SK-N-MC (cell line): ENCODE measurements at regions not wholly inside any gene's neighbourhood (a gene's known extent, or its start where the extent isn't known, plus 50 kb on each side); places are given as distances from the start of the nearest gene placed in this dataset.

ENCODE experiments used
- EZH2 ChIP-seq: fragments of 200-600 bp; sonication (generic); IDR thresholded peaks from one replicate; pipeline ENCODE4 v1.6.1; 2017; ENCODE audit warnings: antibody characterized with exemption
- POLR2AphosphoS5 ChIP-seq: IDR thresholded peaks from 2 replicates; pipeline ENCODE4 v1.6.1; 2012; ENCODE audit warnings: mild to moderate bottlenecking, low read depth, low read length, borderline replicate concordance

DNA sequence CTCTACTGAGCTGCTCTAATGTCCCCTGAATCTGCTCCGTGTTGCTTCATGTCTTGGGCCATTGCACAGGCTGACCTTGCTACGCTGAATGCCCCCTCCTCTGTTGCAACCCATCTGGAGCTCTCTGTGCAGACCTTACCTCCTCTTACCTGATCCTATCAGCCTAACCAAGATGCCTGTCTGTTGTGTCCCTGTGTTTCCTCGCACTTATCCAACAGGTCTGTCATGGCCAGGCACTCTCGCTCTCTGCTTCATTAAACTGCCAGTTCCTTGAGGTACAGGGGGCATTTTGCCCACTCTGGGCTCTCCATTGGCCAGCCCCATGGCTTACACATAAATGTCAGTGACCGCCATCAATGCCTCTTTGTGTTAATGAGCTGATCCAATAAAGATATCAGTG is 277.7 kb upstream of the TSHZ3 start:
- TF ChIP-seq POLR2AphosphoS5 (no peak), EZH2 (no peak)
